Transverse colon (tissue), 4 donors: ENCODE measurements at regions not wholly inside any gene's neighbourhood (a gene's known extent, or its start where the extent isn't known, plus 50 kb on each side); places are given as distances from the start of the nearest gene placed in this dataset.

Source experiments
- CTCF ChIP-seq, 5 experiments: fragments of 200-600 bp in 3 of 5; fragments of 450-650 bp in 2 of 5; sonication (generic) in 3 of 5; IDR thresholded peaks; 1 replicate in 2 of 5; 2 replicates in 3 of 5; pipeline ENCODE4 v1.5.1; 2016 to 2017; ENCODE audit warnings: antibody characterized with exemption in 5 of 5, inconsistent platforms in 3 of 5, mild to moderate bottlenecking in 2 of 5, moderate library complexity in 1 of 5
- EP300 ChIP-seq: sonication (generic); formaldehyde crosslinking; IDR thresholded peaks from one replicate; pipeline ENCODE4 v1.6.1; 2017; ENCODE audit warnings: antibody characterized with exemption, low read depth
- POLR2A ChIP-seq: fragments of 450-650 bp; IDR thresholded peaks from one replicate; pipeline ENCODE4 v1.6.1; 2016; ENCODE audit warnings: antibody characterized with exemption, mild to moderate bottlenecking, moderate library complexity
- POLR2AphosphoS5 ChIP-seq, 3 donors: sonication (generic); formaldehyde crosslinking; IDR thresholded peaks; one replicate each; pipeline ENCODE4 v1.6.1; 2016; ENCODE audit warnings: antibody characterized with exemption in 3 of 3

- TF ChIP-seq CTCF (IDR thresholded peaks at IDR 0.05) (no peak), POLR2A (no peak), POLR2AphosphoS5 (IDR thresholded peaks at IDR 0.05) (no peak), EP300 (no peak)
Observed at GRCh38 chr3:189464799-189465198, 166.4 kb upstream of the TP63 start.
